GM18502 (cell line): ENCODE measurements at regions not wholly inside any gene's neighbourhood (a gene's known extent, or its start where the extent isn't known, plus 50 kb on each side); places are given as distances from the start of the nearest gene placed in this dataset.
"Not testable (repeated sequence)": the region's sequence is repeated elsewhere in the genome, so short reads cannot be mapped to it uniquely, and the experiment has no call there.

Experiments used
- ATAC-seq: cut with Tn5 transposase; IDR thresholded peaks from one replicate; pipeline ENCODE4 v1.9.1; 2021; ENCODE audit warnings: mild to moderate bottlenecking; ENCODE audit not compliant: unreplicated experiment, poor library complexity

GRCh38 chr13:21902709-21903098 is 231.8 kb downstream of the FGF9 start:
- ATAC-seq = no peak

- no peak for ATAC-seq
These were observed 234.6 kb downstream of the FGF9 start for GRCh38 chr13:21905486-21905885.

GRCh38 chr13:21909331-21909730 is 238.5 kb downstream of the FGF9 start:
- no peak for ATAC-seq

- no peak for ATAC-seq
These were observed 239.7 kb downstream of the FGF9 start for GRCh38 chr13:21910546-21910945.

- no peak for ATAC-seq
These were observed 240.9 kb downstream of the FGF9 start for GRCh38 chr13:21911646-21912298.

- ATAC-seq = no peak
These were observed 242.1 kb downstream of the FGF9 start for GRCh38 chr13:21913010-21913409.

GRCh38 chr13:21917086-21918015 is 246.5 kb downstream of the FGF9 start:
- ATAC-seq = no peak

GRCh38 chr13:21920802-21921201 is 249.9 kb downstream of the FGF9 start:
- ATAC-seq = not testable (repeated sequence)

GRCh38 chr13:21924958-21925357 is 254.1 kb downstream of the FGF9 start:
- no peak for ATAC-seq

GRCh38 chr13:21925720-21926119 is 254.8 kb downstream of the FGF9 start:
- ATAC-seq = no peak

GRCh38 chr13:21929400-21929799 is 258.5 kb downstream of the FGF9 start:
- ATAC-seq = no peak

- ATAC-seq = no peak
These were observed 259.7 kb downstream of the FGF9 start for GRCh38 chr13:21930536-21930935.

GRCh38 chr13:21932578-21932977 is 261.7 kb downstream of the FGF9 start:
- no peak for ATAC-seq

- ATAC-seq = no peak
These were observed 262.1 kb downstream of the FGF9 start for GRCh38 chr13:21932996-21933395.

GRCh38 chr13:21934284-21934683 is 263.4 kb downstream of the FGF9 start:
- ATAC-seq = no peak

GRCh38 chr13:21936674-21937073 is 265.8 kb downstream of the FGF9 start:
- no peak for ATAC-seq

GRCh38 chr13:21938168-21938567 is 267.3 kb downstream of the FGF9 start:
- ATAC-seq = no peak

GRCh38 chr13:21938636-21939035 is 267.8 kb downstream of the FGF9 start:
- ATAC-seq = no peak

- no peak for ATAC-seq
These were observed 271.2 kb downstream of the FGF9 start for GRCh38 chr13:21942061-21942460.

- no peak for ATAC-seq
These were observed 273.7 kb downstream of the FGF9 start for GRCh38 chr13:21944610-21945009.

GRCh38 chr13:21945195-21945594 is 274.3 kb downstream of the FGF9 start:
- no peak for ATAC-seq

- no peak for ATAC-seq
These were observed 276.1 kb downstream of the FGF9 start for GRCh38 chr13:21946964-21947363.
